H9 (cell line): ENCODE measurements at regions not wholly inside any gene's neighbourhood (a gene's known extent, or its start where the extent isn't known, plus 50 kb on each side); places are given as distances from the start of the nearest gene placed in this dataset.

Source experiments
- DNase-seq: peaks from one replicate; pipeline ENCODE4 v3.0.0-alpha.2; 2017
- H2AFZ ChIP-seq: one replicate; pipeline ENCODE4 v1.6.1; 2013; ENCODE audit warnings: mild to moderate bottlenecking, low read length, control low read depth, moderate library complexity
- H2AK5ac ChIP-seq: 2 replicates; pipeline ENCODE4 v1.6.1; 2013; ENCODE audit warnings: low read length, control low read depth, mixed read lengths; ENCODE audit not compliant: insufficient read length
- H2BK120ac ChIP-seq: one replicate; pipeline ENCODE4 v1.6.1; 2013; ENCODE audit warnings: low read depth, mild to moderate bottlenecking, low read length, control low read depth, inconsistent platforms; ENCODE audit not compliant: poor library complexity, severe bottlenecking
- H2BK12ac ChIP-seq: 2 replicates; pipeline ENCODE4 v1.6.1; 2013; ENCODE audit warnings: low read length, control low read depth, mixed read lengths, low read depth; ENCODE audit not compliant: insufficient read length
- H2BK15ac ChIP-seq: 2 replicates; pipeline ENCODE4 v1.6.1; 2013; ENCODE audit warnings: low read depth, low read length, control low read depth
- H2BK20ac ChIP-seq: one replicate; pipeline ENCODE4 v1.6.1; 2013; ENCODE audit warnings: low read depth, mild to moderate bottlenecking, low read length, control low read depth, inconsistent platforms; ENCODE audit not compliant: poor library complexity, severe bottlenecking
- H2BK5ac ChIP-seq: 2 replicates; pipeline ENCODE4 v1.6.1; 2013; ENCODE audit warnings: low read length, control low read depth, mixed read lengths; ENCODE audit not compliant: insufficient read length
- H3K14ac ChIP-seq: 2 replicates; pipeline ENCODE4 v1.6.1; 2013; ENCODE audit warnings: low read length, control low read depth; ENCODE audit not compliant: insufficient read depth
- H3K18ac ChIP-seq: 2 replicates; pipeline ENCODE4 v1.6.1; 2013; ENCODE audit warnings: low read depth, mild to moderate bottlenecking, mixed read lengths, low read length, control low read depth; ENCODE audit not compliant: insufficient read length
- H3K23ac ChIP-seq: 2 replicates; pipeline ENCODE4 v1.6.1; 2013; ENCODE audit warnings: low read length, control low read depth, mixed read lengths, low read depth; ENCODE audit not compliant: insufficient read length
- H3K23me2 ChIP-seq: 2 replicates; pipeline ENCODE4 v1.6.1; 2013; ENCODE audit warnings: low read depth, mild to moderate bottlenecking, mixed read lengths, low read length, control low read depth; ENCODE audit not compliant: insufficient read length, poor library complexity, severe bottlenecking
- H3K27ac ChIP-seq: 2 replicates; pipeline ENCODE4 v1.5.1; 2013; ENCODE audit warnings: low read length, control low read depth, mixed read lengths, low read depth; ENCODE audit not compliant: insufficient read length
- H3K27me3 ChIP-seq: 2 replicates; pipeline ENCODE4 v1.6.1; 2013; ENCODE audit warnings: low read length, control low read depth, inconsistent platforms; ENCODE audit not compliant: insufficient read depth
- H3K4ac ChIP-seq: 2 replicates; pipeline ENCODE4 v1.6.1; 2013; ENCODE audit warnings: low read depth, mild to moderate bottlenecking, control low read depth, inconsistent platforms, low read length, moderate library complexity
- H3K4me1 ChIP-seq: 2 replicates; pipeline ENCODE4 v1.6.1; 2013; ENCODE audit warnings: low read length, control low read depth, inconsistent platforms; ENCODE audit not compliant: insufficient read depth
- H3K4me2 ChIP-seq: 2 replicates; pipeline ENCODE4 v1.6.1; 2013; ENCODE audit warnings: low read length, control low read depth, mixed read lengths; ENCODE audit not compliant: insufficient read length, insufficient read depth
- H3K56ac ChIP-seq: 2 replicates; pipeline ENCODE4 v1.6.1; 2013; ENCODE audit warnings: low read depth, mild to moderate bottlenecking, mixed read lengths, low read length, control low read depth; ENCODE audit not compliant: insufficient read length
- H3K79me1 ChIP-seq: 2 replicates; pipeline ENCODE4 v1.6.1; 2013; ENCODE audit warnings: low read depth, mild to moderate bottlenecking, moderate library complexity, low read length, control low read depth, inconsistent platforms; ENCODE audit not compliant: insufficient read depth, poor library complexity, severe bottlenecking
- H3K79me2 ChIP-seq: 2 replicates; pipeline ENCODE4 v1.6.1; 2013; ENCODE audit warnings: low read length, control low read depth, inconsistent platforms; ENCODE audit not compliant: insufficient read depth
- H3K9ac ChIP-seq: 2 replicates; pipeline ENCODE4 v1.6.1; 2013; ENCODE audit warnings: low read length, control low read depth, mixed read lengths; ENCODE audit not compliant: insufficient read length; ENCODE audit errors: extremely low read depth
- H3K9me3 ChIP-seq: one replicate; pipeline ENCODE4 v1.6.1; 2013; ENCODE audit warnings: low read depth, low read length, inconsistent platforms; ENCODE audit not compliant: control insufficient read depth
- H3T11ph ChIP-seq: one replicate; pipeline ENCODE4 v1.6.1; 2013; ENCODE audit warnings: mild to moderate bottlenecking, low read length, control low read depth, inconsistent platforms
- H4K20me1 ChIP-seq: one replicate; pipeline ENCODE4 v1.6.1; 2013; ENCODE audit not compliant: control insufficient read depth, insufficient read length, insufficient read depth
- H4K5ac ChIP-seq: 2 replicates; pipeline ENCODE4 v1.6.1; 2013; ENCODE audit warnings: low read depth, mild to moderate bottlenecking, mixed read lengths, low read length, control low read depth; ENCODE audit not compliant: insufficient read length
- H4K8ac ChIP-seq: replicated peaks from 2 replicates; pipeline ENCODE4 v1.6.1; 2013; ENCODE audit warnings: low read length, control low read depth, mixed read lengths, low read depth; ENCODE audit not compliant: insufficient read length
- H4K91ac ChIP-seq: 2 replicates; pipeline ENCODE4 v1.6.1; 2013; ENCODE audit warnings: low read depth, mild to moderate bottlenecking, moderate library complexity, mixed read lengths, low read length, control low read depth; ENCODE audit not compliant: insufficient read length
- H3K27ac Mint-ChIP-seq, 3 experiments: 2 replicates in 2 of 3; 3 replicates in 1 of 3; pipeline ENCODE4 v1.8.0; 2020 to 2021; ENCODE audit warnings: mixed read lengths in 3 of 3, mild to moderate bottlenecking in 1 of 3, moderate library complexity in 1 of 3
- H3K27me3 Mint-ChIP-seq: 2 replicates; pipeline ENCODE4 v1.8.0; 2021; ENCODE audit warnings: low read depth, mild to moderate bottlenecking, moderate library complexity, mixed read lengths
- H3K36me3 Mint-ChIP-seq, 3 experiments: 2 replicates in 2 of 3; 3 replicates in 1 of 3; pipeline ENCODE4 v1.8.0; 2020 to 2021; ENCODE audit warnings: low read depth in 3 of 3, mixed read lengths in 3 of 3; ENCODE audit not compliant: insufficient read depth in 1 of 3
- H3K4me1 Mint-ChIP-seq, 2 experiments: 2 replicates each; pipeline ENCODE4 v1.8.0; 2020; ENCODE audit warnings: mixed read lengths in 2 of 2
- H3K4me3 Mint-ChIP-seq, 2 experiments: 2 replicates in 1 of 2; 3 replicates in 1 of 2; pipeline ENCODE4 v1.8.0; 2020 to 2021; ENCODE audit warnings: mild to moderate bottlenecking in 2 of 2, mixed read lengths in 2 of 2, moderate library complexity in 1 of 2
- H3K9me3 Mint-ChIP-seq, 2 experiments: 2 replicates in 1 of 2; 3 replicates in 1 of 2; pipeline ENCODE4 v1.8.0; 2020; ENCODE audit warnings: mild to moderate bottlenecking in 2 of 2, mixed read lengths in 2 of 2, moderate library complexity in 1 of 2
- WGBS: extraction: QIAGEN DNeasy Blood & Tissue Kit; methylation state at CpG from one replicate; pipeline ENCODE4 v1.1.7; 2013; ENCODE audit warnings: missing lambda C conversion rate, low lambda C conversion rate, mixed read lengths; ENCODE audit not compliant: insufficient read length; ENCODE audit errors: extremely low coverage; 5-methylcytosine and 5-hydroxymethylcytosine counted together
- TF ChIP-seq, protein P1 (sequence below): fragments of 200-600 bp; sonication (generic); conservative IDR thresholded peaks from 3 replicates; pipeline ENCODE4 v1.8.0; 2021; ENCODE audit warnings: antibody characterized with exemption, mild to moderate bottlenecking

DNA sequence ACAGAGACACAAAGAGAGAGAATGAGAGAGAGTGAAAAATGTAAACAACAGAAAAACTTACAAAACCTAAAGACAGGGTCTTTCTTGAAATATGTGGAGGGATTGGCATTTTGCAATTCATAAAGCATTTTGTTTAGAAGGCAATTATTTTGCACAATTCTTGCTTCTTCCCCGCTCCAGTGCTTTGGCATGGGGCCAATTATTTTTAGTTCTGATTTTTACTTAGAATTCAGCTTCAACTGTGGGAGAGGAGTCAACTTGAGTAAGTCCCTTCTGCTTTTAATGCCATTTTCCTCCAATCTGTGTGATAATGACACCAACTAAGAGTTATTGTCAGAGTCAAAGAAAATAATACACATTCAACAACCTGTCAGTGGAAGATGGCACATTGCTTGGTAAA is 1051.9 kb downstream of the NLGN4X start:
- H3K4me1 ChIP-seq, result no peaks in the 10 kb centered on the region
- no peak overlapping the region for H3K4me2 ChIP-seq
- no peak overlapping the region for H3K18ac ChIP-seq
- no peak overlapping the region for H2BK20ac ChIP-seq
- H3K56ac ChIP-seq, result no peak overlapping the region
- Mint-ChIP-seq H3K4me3 (no peak overlapping the region), H3K27ac (no peak overlapping the region), H3K9me3 (no peaks in the 10 kb centered on the region), H3K36me3 (no peaks in the 10 kb centered on the region), H3K4me1 (peaks cover 5 to 8% of the 10 kb centered on the region in 2 experiments; a peak in 3 of 4 replicates), H3K27me3 (no peaks in the 10 kb centered on the region)
- no peak overlapping the region for H2BK120ac ChIP-seq
- no peak overlapping the region for H3K4ac ChIP-seq
- H4K8ac ChIP-seq, result no peak overlapping the region
- H3K9ac ChIP-seq, result no peak overlapping the region
- H3K9me3 ChIP-seq, result no peaks in the 10 kb centered on the region
- H4K20me1 ChIP-seq, result no peaks in the 10 kb centered on the region
- H3K79me2 ChIP-seq, result no peaks in the 10 kb centered on the region
- H2AK5ac ChIP-seq, result no peak overlapping the region
- TF ChIP-seq, protein P1, sequence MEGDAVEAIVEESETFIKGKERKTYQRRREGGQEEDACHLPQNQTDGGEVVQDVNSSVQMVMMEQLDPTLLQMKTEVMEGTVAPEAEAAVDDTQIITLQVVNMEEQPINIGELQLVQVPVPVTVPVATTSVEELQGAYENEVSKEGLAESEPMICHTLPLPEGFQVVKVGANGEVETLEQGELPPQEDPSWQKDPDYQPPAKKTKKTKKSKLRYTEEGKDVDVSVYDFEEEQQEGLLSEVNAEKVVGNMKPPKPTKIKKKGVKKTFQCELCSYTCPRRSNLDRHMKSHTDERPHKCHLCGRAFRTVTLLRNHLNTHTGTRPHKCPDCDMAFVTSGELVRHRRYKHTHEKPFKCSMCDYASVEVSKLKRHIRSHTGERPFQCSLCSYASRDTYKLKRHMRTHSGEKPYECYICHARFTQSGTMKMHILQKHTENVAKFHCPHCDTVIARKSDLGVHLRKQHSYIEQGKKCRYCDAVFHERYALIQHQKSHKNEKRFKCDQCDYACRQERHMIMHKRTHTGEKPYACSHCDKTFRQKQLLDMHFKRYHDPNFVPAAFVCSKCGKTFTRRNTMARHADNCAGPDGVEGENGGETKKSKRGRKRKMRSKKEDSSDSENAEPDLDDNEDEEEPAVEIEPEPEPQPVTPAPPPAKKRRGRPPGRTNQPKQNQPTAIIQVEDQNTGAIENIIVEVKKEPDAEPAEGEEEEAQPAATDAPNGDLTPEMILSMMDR, result no peak
- DNase-seq, result no peak
- no peak overlapping the region for H2BK12ac ChIP-seq
- H2AFZ ChIP-seq, result no peak overlapping the region
- no CpG with 5 or more reads among the region's 1 CpG for WGBS
- no peak overlapping the region for H3K14ac ChIP-seq
- H3K27me3 ChIP-seq, result no peaks in the 10 kb centered on the region
- no peaks in the 10 kb centered on the region for H3K23me2 ChIP-seq
- no peaks in the 10 kb centered on the region for H3K79me1 ChIP-seq
- no peak overlapping the region for H3T11ph ChIP-seq
- no peak overlapping the region for H2BK15ac ChIP-seq
- H4K5ac ChIP-seq, result no peak overlapping the region
- no peak overlapping the region for H4K91ac ChIP-seq
- H2BK5ac ChIP-seq, result no peak overlapping the region
- H3K23ac ChIP-seq, result no peak overlapping the region
- no peak overlapping the region for H3K27ac ChIP-seq
